ENCODE measurements at regions not wholly inside any gene's neighbourhood (a gene's known extent, or its start where the extent isn't known, plus 50 kb on each side); places are given as distances from the start of the nearest gene placed in this dataset.

- no peak overlapping the region for H3K4me3 ChIP-seq (ENCODE audit: low read length in 2 of 2)
- H3K4me1 ChIP-seq (ENCODE audit: control insufficient read depth in 2 of 2, insufficient read depth in 2 of 2, low read length in 2 of 2): peaks cover 3 to 14% of the 10 kb centered on the region in 2 donors
- H3K9me3 ChIP-seq (ENCODE audit: control insufficient read depth in 2 of 2, low read length in 2 of 2): no peaks in the 10 kb centered on the region
- no peak overlapping the region for H3K9ac ChIP-seq (ENCODE audit: low read depth in 1 of 2, low read length in 2 of 2)
- peak overlapping the region in 1 of 2 donors; percentile 3 for H3K27ac ChIP-seq (ENCODE audit: low read depth in 2 of 2, low read length in 2 of 2)
- H3K27me3 ChIP-seq (ENCODE audit: control insufficient read depth in 2 of 2, insufficient read depth in 2 of 2, low read length in 2 of 2): no peaks in the 10 kb centered on the region
- H3K36me3 ChIP-seq (ENCODE audit: control insufficient read depth in 2 of 2, insufficient read depth in 2 of 2, low read length in 2 of 2): no peaks in the 10 kb centered on the region
These were observed 68.8 kb downstream of the ZNF608 start for GRCh38 chr5:124677374-124678351.

GRCh38 chr5:124675931-124676846, 70.2 kb downstream of the ZNF608 start:
- Histone ChIP-seq H3K36me3 (ENCODE audit: control insufficient read depth in 2 of 2, insufficient read depth in 2 of 2, low read length in 2 of 2) (no peaks in the 10 kb centered on the region), H3K4me1 (ENCODE audit: control insufficient read depth in 2 of 2, insufficient read depth in 2 of 2, low read length in 2 of 2) (peaks cover 5 to 15% of the 10 kb centered on the region in 2 donors), H3K9me3 (ENCODE audit: control insufficient read depth in 2 of 2, low read length in 2 of 2) (no peaks in the 10 kb centered on the region), H3K27me3 (ENCODE audit: control insufficient read depth in 2 of 2, insufficient read depth in 2 of 2, low read length in 2 of 2) (no peaks in the 10 kb centered on the region), H3K4me3 (ENCODE audit: low read length in 2 of 2) (no peak overlapping the region), H3K9ac (ENCODE audit: low read depth in 1 of 2, low read length in 2 of 2) (no peak overlapping the region), H3K27ac (ENCODE audit: low read depth in 2 of 2, low read length in 2 of 2) (no peak overlapping the region)

DNA sequence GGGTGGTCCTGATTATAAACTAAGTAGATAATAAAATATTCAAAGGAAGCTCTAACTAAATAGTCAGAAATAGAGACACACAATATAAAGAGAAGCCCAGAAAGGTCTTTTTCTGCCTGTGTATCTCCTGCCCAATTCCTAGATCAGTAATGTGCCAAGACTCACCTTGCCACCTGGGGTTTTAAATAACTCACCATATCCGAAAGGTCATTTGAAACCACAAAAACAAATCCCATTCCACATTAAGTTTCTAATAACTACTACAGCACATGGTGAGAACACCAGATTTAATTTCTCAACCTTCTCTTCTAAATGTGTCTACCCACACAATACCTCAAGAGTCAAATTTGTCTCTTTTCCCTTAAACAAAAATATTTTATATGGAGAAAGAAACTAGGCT, 75.2 kb downstream of the ZNF608 start:
- peaks cover 6 to 19% of the 10 kb centered on the region in 2 donors for H3K4me1 ChIP-seq (ENCODE audit: control insufficient read depth in 2 of 2, insufficient read depth in 2 of 2, low read length in 2 of 2)
- no peaks in the 10 kb centered on the region for H3K9me3 ChIP-seq (ENCODE audit: control insufficient read depth in 2 of 2, low read length in 2 of 2)
- H3K27me3 ChIP-seq (ENCODE audit: control insufficient read depth in 2 of 2, insufficient read depth in 2 of 2, low read length in 2 of 2): no peaks in the 10 kb centered on the region
- H3K36me3 ChIP-seq (ENCODE audit: control insufficient read depth in 2 of 2, insufficient read depth in 2 of 2, low read length in 2 of 2): no peaks in the 10 kb centered on the region
- H3K27ac ChIP-seq (ENCODE audit: low read depth in 2 of 2, low read length in 2 of 2): no peak overlapping the region
- H3K9ac ChIP-seq (ENCODE audit: low read depth in 1 of 2, low read length in 2 of 2): no peak overlapping the region
- no peak overlapping the region for H3K4me3 ChIP-seq (ENCODE audit: low read length in 2 of 2)

- Histone ChIP-seq H3K9ac (ENCODE audit: low read depth in 1 of 2, low read length in 2 of 2) (no peak overlapping the region), H3K4me1 (ENCODE audit: control insufficient read depth in 2 of 2, insufficient read depth in 2 of 2, low read length in 2 of 2) (peaks cover 6 to 19% of the 10 kb centered on the region in 2 donors), H3K36me3 (ENCODE audit: control insufficient read depth in 2 of 2, insufficient read depth in 2 of 2, low read length in 2 of 2) (no peaks in the 10 kb centered on the region), H3K27ac (ENCODE audit: low read depth in 2 of 2, low read length in 2 of 2) (no peak overlapping the region), H3K27me3 (ENCODE audit: control insufficient read depth in 2 of 2, insufficient read depth in 2 of 2, low read length in 2 of 2) (no peaks in the 10 kb centered on the region), H3K9me3 (ENCODE audit: control insufficient read depth in 2 of 2, low read length in 2 of 2) (no peaks in the 10 kb centered on the region), H3K4me3 (ENCODE audit: low read length in 2 of 2) (no peak overlapping the region)
These were observed 75.7 kb downstream of the ZNF608 start for GRCh38 chr5:124670722-124671184.

GRCh38 chr5:124669956-124670721, 76.3 kb downstream of the ZNF608 start:
- Histone ChIP-seq H3K27me3 (ENCODE audit: control insufficient read depth in 2 of 2, insufficient read depth in 2 of 2, low read length in 2 of 2) (no peaks in the 10 kb centered on the region), H3K4me3 (ENCODE audit: low read length in 2 of 2) (no peak overlapping the region), H3K27ac (ENCODE audit: low read depth in 2 of 2, low read length in 2 of 2) (no peak overlapping the region), H3K9ac (ENCODE audit: low read depth in 1 of 2, low read length in 2 of 2) (no peak overlapping the region), H3K9me3 (ENCODE audit: control insufficient read depth in 2 of 2, low read length in 2 of 2) (no peaks in the 10 kb centered on the region), H3K4me1 (ENCODE audit: control insufficient read depth in 2 of 2, insufficient read depth in 2 of 2, low read length in 2 of 2) (peaks cover 6 to 19% of the 10 kb centered on the region in 2 donors), H3K36me3 (ENCODE audit: control insufficient read depth in 2 of 2, insufficient read depth in 2 of 2, low read length in 2 of 2) (no peaks in the 10 kb centered on the region)

- no peak overlapping the region for H3K27ac ChIP-seq (ENCODE audit: low read depth in 2 of 2, low read length in 2 of 2)
- peaks cover 6 to 19% of the 10 kb centered on the region in 2 donors for H3K4me1 ChIP-seq (ENCODE audit: control insufficient read depth in 2 of 2, insufficient read depth in 2 of 2, low read length in 2 of 2)
These were observed 77.2 kb downstream of the ZNF608 start for GRCh38 chr5:124669300-124669648.

GRCh38 chr5:124668353-124669299, 77.8 kb downstream of the ZNF608 start:
- H3K27me3 ChIP-seq (ENCODE audit: control insufficient read depth in 2 of 2, insufficient read depth in 2 of 2, low read length in 2 of 2): no peaks in the 10 kb centered on the region
- no peaks in the 10 kb centered on the region for H3K36me3 ChIP-seq (ENCODE audit: control insufficient read depth in 2 of 2, insufficient read depth in 2 of 2, low read length in 2 of 2)
- no peaks in the 10 kb centered on the region for H3K9me3 ChIP-seq (ENCODE audit: control insufficient read depth in 2 of 2, low read length in 2 of 2)
- no peak overlapping the region for H3K27ac ChIP-seq (ENCODE audit: low read depth in 2 of 2, low read length in 2 of 2)
- no peak overlapping the region for H3K9ac ChIP-seq (ENCODE audit: low read depth in 1 of 2, low read length in 2 of 2)
- peaks cover 6 to 19% of the 10 kb centered on the region in 2 donors for H3K4me1 ChIP-seq (ENCODE audit: control insufficient read depth in 2 of 2, insufficient read depth in 2 of 2, low read length in 2 of 2)
- no peak overlapping the region for H3K4me3 ChIP-seq (ENCODE audit: low read length in 2 of 2)

More at GRCh38 chr5:124669300-124669648, 77.2 kb downstream of the ZNF608 start:
- no peak overlapping the region for H3K4me3 ChIP-seq (ENCODE audit: low read length in 2 of 2)
- H3K9ac ChIP-seq (ENCODE audit: low read depth in 1 of 2, low read length in 2 of 2): no peak overlapping the region
- no peaks in the 10 kb centered on the region for H3K27me3 ChIP-seq (ENCODE audit: control insufficient read depth in 2 of 2, insufficient read depth in 2 of 2, low read length in 2 of 2)
- no peaks in the 10 kb centered on the region for H3K9me3 ChIP-seq (ENCODE audit: control insufficient read depth in 2 of 2, low read length in 2 of 2)
- no peaks in the 10 kb centered on the region for H3K36me3 ChIP-seq (ENCODE audit: control insufficient read depth in 2 of 2, insufficient read depth in 2 of 2, low read length in 2 of 2)

GRCh38 chr5:124665625-124666024, 80.8 kb downstream of the ZNF608 start:
- no peaks in the 10 kb centered on the region for H3K9me3 ChIP-seq (ENCODE audit: control insufficient read depth in 2 of 2, low read length in 2 of 2)
- no peaks in the 10 kb centered on the region for H3K36me3 ChIP-seq (ENCODE audit: control insufficient read depth in 2 of 2, insufficient read depth in 2 of 2, low read length in 2 of 2)
- H3K4me1 ChIP-seq (ENCODE audit: control insufficient read depth in 2 of 2, insufficient read depth in 2 of 2, low read length in 2 of 2): peaks cover 19 to 36% of the 10 kb centered on the region in 2 donors
- H3K4me3 ChIP-seq (ENCODE audit: low read length in 2 of 2): no peak overlapping the region
- no peak overlapping the region for H3K9ac ChIP-seq (ENCODE audit: low read depth in 1 of 2, low read length in 2 of 2)
- H3K27me3 ChIP-seq (ENCODE audit: control insufficient read depth in 2 of 2, insufficient read depth in 2 of 2, low read length in 2 of 2): no peaks in the 10 kb centered on the region
- no peak overlapping the region for H3K27ac ChIP-seq (ENCODE audit: low read depth in 2 of 2, low read length in 2 of 2)

DNA sequence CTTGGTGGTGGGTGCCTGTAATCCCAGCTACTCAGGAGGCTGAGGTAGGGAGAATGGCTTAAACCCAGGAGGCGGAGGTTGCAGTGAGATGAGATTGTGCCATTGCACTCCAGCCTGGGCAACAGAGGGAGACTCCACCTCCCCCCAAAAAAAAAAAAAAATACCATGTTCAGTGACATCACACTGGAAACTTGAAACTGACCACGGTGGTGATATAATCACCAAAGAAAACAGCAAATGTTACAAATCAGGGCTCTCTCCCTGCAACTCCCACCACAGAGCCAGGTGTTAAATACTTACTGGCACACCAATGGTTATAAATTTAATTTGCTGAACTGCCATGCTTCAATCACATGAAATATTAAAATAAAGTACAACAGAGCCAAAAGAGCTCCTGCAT, 81.4 kb downstream of the ZNF608 start:
- H3K4me1 ChIP-seq (ENCODE audit: control insufficient read depth in 2 of 2, insufficient read depth in 2 of 2, low read length in 2 of 2): peaks cover 22 to 38% of the 10 kb centered on the region in 2 donors
- H3K9me3 ChIP-seq (ENCODE audit: control insufficient read depth in 2 of 2, low read length in 2 of 2): no peaks in the 10 kb centered on the region
- H3K36me3 ChIP-seq (ENCODE audit: control insufficient read depth in 2 of 2, insufficient read depth in 2 of 2, low read length in 2 of 2): no peaks in the 10 kb centered on the region
- no peak overlapping the region for H3K27ac ChIP-seq (ENCODE audit: low read depth in 2 of 2, low read length in 2 of 2)
- no peak overlapping the region for H3K9ac ChIP-seq (ENCODE audit: low read depth in 1 of 2, low read length in 2 of 2)
- H3K4me3 ChIP-seq (ENCODE audit: low read length in 2 of 2): no peak overlapping the region
- H3K27me3 ChIP-seq (ENCODE audit: control insufficient read depth in 2 of 2, insufficient read depth in 2 of 2, low read length in 2 of 2): no peaks in the 10 kb centered on the region

Data from mucosa of rectum (tissue), 2 donors.